ENCODE measurements at regions not wholly inside any gene's neighbourhood (a gene's known extent, or its start where the extent isn't known, plus 50 kb on each side); places are given as distances from the start of the nearest gene placed in this dataset.

DNA sequence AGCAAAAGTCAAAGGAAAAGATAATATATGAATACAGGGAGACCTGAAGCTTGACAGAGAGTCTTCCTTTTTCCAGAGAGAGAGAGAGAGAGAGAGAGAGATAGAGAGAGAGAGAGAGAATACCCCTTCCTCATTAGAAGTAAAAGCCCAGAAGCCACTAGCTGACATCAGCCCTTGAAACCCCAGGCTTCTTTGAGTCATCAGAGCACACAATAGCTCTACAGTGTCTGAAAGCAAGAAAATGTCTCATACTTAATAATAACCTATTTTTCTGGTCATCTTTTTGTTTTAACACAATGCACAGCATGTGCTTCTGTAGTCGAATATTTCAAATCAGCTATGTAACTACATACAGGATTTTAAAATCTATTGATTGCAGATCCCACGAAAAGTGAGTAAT is 109.2 kb upstream of the NANOGP8 start:
- DNase-seq (ENCODE audit: low read depth in 1 of 2, low spot score in 1 of 2) (no peak), FAIRE-seq (no peak), ATAC-seq (no peak)
- ChIA-PET CTCF (interaction anchor here (0.6 to 0.7 kb wide), 3 partner anchors 14 to 95 kb away, joined by 3 read pairs; no protein-coding TSS in a partner anchor), POLR2A (no interaction called here)
- Histone ChIP-seq H3K9me3 (peaks cover 8% of the 10 kb centered on the region; the same call in 1 of the 3 replicates), H3K4me3 (no peak overlapping the region), H3K4me2 (no peak overlapping the region), H3K27ac (no peak overlapping the region), H3K4me1 (no peaks in the 10 kb centered on the region)
- TF ChIP-seq SMC3 (IDR thresholded peaks at IDR 0.05) (no peak), JUNB (IDR thresholded peaks at IDR 0.05) (no peak), FOXS1 (CRISPR knock-in tag; IDR thresholded peaks at IDR 0.05) (no peak), SREBF2 (IDR thresholded peaks at IDR 0.05) (no peak), EHMT2 (IDR thresholded peaks at IDR 0.05; ENCODE audit: low read depth) (no peak), POLR2AphosphoS2 (conservative IDR thresholded peaks at IDR 0.05; ENCODE audit: low read length) (no peak), HDAC2 (IDR thresholded peaks at IDR 0.05) (no peak), RAD21 (conservative IDR thresholded peaks at IDR 0.05 in 1 of 2, IDR thresholded peaks at IDR 0.05 in 1 of 2) (no peak), NR3C1 (IDR thresholded peaks at IDR 0.05) (no peak), HOXB5 (CRISPR knock-in tag; IDR thresholded peaks at IDR 0.05) (no peak), BHLHE40 (IDR thresholded peaks at IDR 0.05; ENCODE audit: low read depth, low read length) (no peak), HOXA7 (CRISPR knock-in tag; IDR thresholded peaks at IDR 0.05) (no peak), RCOR1 (IDR thresholded peaks at IDR 0.05; ENCODE audit: low read depth, low read length) (no peak), MYC (IDR thresholded peaks at IDR 0.05; ENCODE audit: borderline replicate concordance, low read length) (no peak)
- TF ChIP-seq, protein P1, sequence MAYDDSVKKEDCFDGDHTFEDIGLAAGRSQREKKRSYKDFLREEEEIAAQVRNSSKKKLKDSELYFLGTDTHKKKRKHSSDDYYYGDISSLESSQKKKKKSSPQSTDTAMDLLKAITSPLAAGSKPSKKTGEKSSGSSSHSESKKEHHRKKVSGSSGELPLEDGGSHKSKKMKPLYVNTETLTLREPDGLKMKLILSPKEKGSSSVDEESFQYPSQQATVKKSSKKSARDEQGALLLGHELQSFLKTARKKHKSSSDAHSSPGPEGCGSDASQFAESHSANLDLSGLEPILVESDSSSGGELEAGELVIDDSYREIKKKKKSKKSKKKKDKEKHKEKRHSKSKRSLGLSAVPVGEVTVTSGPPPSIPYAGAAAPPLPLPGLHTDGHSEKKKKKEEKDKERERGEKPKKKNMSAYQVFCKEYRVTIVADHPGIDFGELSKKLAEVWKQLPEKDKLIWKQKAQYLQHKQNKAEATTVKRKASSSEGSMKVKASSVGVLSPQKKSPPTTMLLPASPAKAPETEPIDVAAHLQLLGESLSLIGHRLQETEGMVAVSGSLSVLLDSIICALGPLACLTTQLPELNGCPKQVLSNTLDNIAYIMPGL (CRISPR knock-in tag; IDR thresholded peaks at IDR 0.05; ENCODE audit: borderline replicate concordance), result no peak
- TF ChIP-seq, protein P2, sequence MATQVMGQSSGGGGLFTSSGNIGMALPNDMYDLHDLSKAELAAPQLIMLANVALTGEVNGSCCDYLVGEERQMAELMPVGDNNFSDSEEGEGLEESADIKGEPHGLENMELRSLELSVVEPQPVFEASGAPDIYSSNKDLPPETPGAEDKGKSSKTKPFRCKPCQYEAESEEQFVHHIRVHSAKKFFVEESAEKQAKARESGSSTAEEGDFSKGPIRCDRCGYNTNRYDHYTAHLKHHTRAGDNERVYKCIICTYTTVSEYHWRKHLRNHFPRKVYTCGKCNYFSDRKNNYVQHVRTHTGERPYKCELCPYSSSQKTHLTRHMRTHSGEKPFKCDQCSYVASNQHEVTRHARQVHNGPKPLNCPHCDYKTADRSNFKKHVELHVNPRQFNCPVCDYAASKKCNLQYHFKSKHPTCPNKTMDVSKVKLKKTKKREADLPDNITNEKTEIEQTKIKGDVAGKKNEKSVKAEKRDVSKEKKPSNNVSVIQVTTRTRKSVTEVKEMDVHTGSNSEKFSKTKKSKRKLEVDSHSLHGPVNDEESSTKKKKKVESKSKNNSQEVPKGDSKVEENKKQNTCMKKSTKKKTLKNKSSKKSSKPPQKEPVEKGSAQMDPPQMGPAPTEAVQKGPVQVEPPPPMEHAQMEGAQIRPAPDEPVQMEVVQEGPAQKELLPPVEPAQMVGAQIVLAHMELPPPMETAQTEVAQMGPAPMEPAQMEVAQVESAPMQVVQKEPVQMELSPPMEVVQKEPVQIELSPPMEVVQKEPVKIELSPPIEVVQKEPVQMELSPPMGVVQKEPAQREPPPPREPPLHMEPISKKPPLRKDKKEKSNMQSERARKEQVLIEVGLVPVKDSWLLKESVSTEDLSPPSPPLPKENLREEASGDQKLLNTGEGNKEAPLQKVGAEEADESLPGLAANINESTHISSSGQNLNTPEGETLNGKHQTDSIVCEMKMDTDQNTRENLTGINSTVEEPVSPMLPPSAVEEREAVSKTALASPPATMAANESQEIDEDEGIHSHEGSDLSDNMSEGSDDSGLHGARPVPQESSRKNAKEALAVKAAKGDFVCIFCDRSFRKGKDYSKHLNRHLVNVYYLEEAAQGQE (IDR thresholded peaks at IDR 0.05), result no peak
- 2% methylated on average over 2 of the region's 2 CpGs for WGBS (ENCODE audit: missing lambda C conversion rate)

- 0% methylated on average over 2 of the region's 2 CpGs for WGBS (ENCODE audit: missing lambda C conversion rate)
- no peak for DNase-seq (ENCODE audit: low read depth in 1 of 2, low spot score in 1 of 2)
- no peak for ATAC-seq
- Histone ChIP-seq H3K4me1 (no peaks in the 10 kb centered on the region), H3K9me3 (peaks cover 8% of the 10 kb centered on the region; the same call in 1 of the 3 replicates), H3K4me2 (no peak overlapping the region), H3K27ac (no peak overlapping the region), H3K4me3 (no peak overlapping the region)
- ChIA-PET CTCF (no interaction called here), POLR2A (no interaction called here)
- no peak for FAIRE-seq
- TF ChIP-seq FOSL2 (IDR thresholded peaks at IDR 0.05), result no peak
- TF ChIP-seq FOSL2 (CRISPR knock-in tag; IDR thresholded peaks at IDR 0.05), result no peak
- no peak for TF ChIP-seq HEYL (CRISPR knock-in tag; IDR thresholded peaks at IDR 0.05)
- TF ChIP-seq ZNF302 (CRISPR knock-in tag; IDR thresholded peaks at IDR 0.05), result no peak
- TF ChIP-seq NR3C1 (IDR thresholded peaks at IDR 0.05), result no peak
- no peak for TF ChIP-seq ZFP36 (IDR thresholded peaks at IDR 0.05; ENCODE audit: borderline replicate concordance, partially characterized antibody)
- TF ChIP-seq FOXS1 (CRISPR knock-in tag; IDR thresholded peaks at IDR 0.05), result no peak
- no peak for TF ChIP-seq RARB (CRISPR knock-in tag; IDR thresholded peaks at IDR 0.05)
- TF ChIP-seq, protein P3, sequence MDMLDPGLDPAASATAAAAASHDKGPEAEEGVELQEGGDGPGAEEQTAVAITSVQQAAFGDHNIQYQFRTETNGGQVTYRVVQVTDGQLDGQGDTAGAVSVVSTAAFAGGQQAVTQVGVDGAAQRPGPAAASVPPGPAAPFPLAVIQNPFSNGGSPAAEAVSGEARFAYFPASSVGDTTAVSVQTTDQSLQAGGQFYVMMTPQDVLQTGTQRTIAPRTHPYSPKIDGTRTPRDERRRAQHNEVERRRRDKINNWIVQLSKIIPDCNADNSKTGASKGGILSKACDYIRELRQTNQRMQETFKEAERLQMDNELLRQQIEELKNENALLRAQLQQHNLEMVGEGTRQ (IDR thresholded peaks at IDR 0.05), result no peak
- TF ChIP-seq ZC3H11A (IDR thresholded peaks at IDR 0.05), result no peak
- TF ChIP-seq GATA3 (IDR thresholded peaks at IDR 0.05; ENCODE audit: borderline replicate concordance), result no peak
- no peak for TF ChIP-seq RCOR1 (IDR thresholded peaks at IDR 0.05; ENCODE audit: low read depth, low read length)
- TF ChIP-seq CHD2 (IDR thresholded peaks at IDR 0.05; ENCODE audit: low read length, partially characterized antibody), result no peak
- TF ChIP-seq, protein P4, sequence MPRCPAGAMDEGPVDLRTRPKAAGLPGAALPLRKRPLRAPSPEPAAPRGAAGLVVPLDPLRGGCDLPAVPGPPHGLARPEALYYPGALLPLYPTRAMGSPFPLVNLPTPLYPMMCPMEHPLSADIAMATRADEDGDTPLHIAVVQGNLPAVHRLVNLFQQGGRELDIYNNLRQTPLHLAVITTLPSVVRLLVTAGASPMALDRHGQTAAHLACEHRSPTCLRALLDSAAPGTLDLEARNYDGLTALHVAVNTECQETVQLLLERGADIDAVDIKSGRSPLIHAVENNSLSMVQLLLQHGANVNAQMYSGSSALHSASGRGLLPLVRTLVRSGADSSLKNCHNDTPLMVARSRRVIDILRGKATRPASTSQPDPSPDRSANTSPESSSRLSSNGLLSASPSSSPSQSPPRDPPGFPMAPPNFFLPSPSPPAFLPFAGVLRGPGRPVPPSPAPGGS (IDR thresholded peaks at IDR 0.05), result no peak
- no peak for TF ChIP-seq POLR2AphosphoS2 (conservative IDR thresholded peaks at IDR 0.05; ENCODE audit: low read length)
- TF ChIP-seq, protein P2 (IDR thresholded peaks at IDR 0.05), result no peak
These were observed 106.7 kb upstream of the NANOGP8 start for GRCh38 chr15:35191783-35192182.
